Dendritic cell treated with granulocyte-macrophage colony-stimulating factor and Interleukin-4, amounts not matched to agents 40 ng/mL and 50 ng/mL, for 4 days (primary cell): ENCODE measurements at regions not wholly inside any gene's neighbourhood (a gene's known extent, or its start where the extent isn't known, plus 50 kb on each side); places are given as distances from the start of the nearest gene placed in this dataset.

Source experiments
- H3K27ac Mint-ChIP-seq: one replicate; pipeline ENCODE4 v1.8.0; 2022; ENCODE audit warnings: mild to moderate bottlenecking, mixed read lengths
- H3K27me3 Mint-ChIP-seq: one replicate; pipeline ENCODE4 v1.8.0; 2022; ENCODE audit warnings: mild to moderate bottlenecking, mixed read lengths
- H3K36me3 Mint-ChIP-seq: one replicate; pipeline ENCODE4 v1.8.0; 2022; ENCODE audit warnings: low read depth, mixed read lengths
- H3K4me1 Mint-ChIP-seq: one replicate; pipeline ENCODE4 v1.8.0; 2022; ENCODE audit warnings: low read depth, mixed read lengths
- H3K4me3 Mint-ChIP-seq: one replicate; pipeline ENCODE4 v1.8.0; 2022; ENCODE audit warnings: mild to moderate bottlenecking, moderate library complexity, mixed read lengths
- H3K9me3 Mint-ChIP-seq: one replicate; pipeline ENCODE4 v1.8.0; 2022; ENCODE audit warnings: mixed read lengths
- intact Hi-C: fragments of 100-400 bp; cut with micrococcal nuclease; formaldehyde crosslinking; loops from one replicate; pipeline ENCODE4 v1.15.0; 2022

DNA sequence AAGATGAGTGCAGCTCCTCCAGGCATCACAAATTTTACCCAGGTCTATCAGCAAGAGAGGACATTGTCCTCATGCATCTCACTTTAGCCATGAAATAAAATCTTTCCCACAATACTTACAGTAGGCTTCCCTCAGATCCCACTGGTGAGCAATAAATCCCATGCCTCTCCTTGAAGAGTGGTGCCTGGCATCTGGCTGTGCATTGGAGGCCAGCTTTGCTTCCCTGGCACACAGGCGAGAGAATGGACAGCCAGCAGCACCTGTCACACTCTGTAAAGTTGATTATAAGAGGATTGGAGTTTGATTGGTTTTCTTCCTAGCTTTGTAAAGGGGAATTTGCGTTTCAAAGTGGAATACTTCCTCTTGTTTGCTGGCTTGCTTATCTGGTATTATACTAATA, 1153.9 kb downstream of the AACS start:
- H3K4me3 Mint-ChIP-seq = no peak overlapping the region
- no peak overlapping the region for H3K27ac Mint-ChIP-seq
- H3K9me3 Mint-ChIP-seq = no peaks in the 10 kb centered on the region
- intact Hi-C loops = no loop called here
- H3K27me3 Mint-ChIP-seq = no peaks in the 10 kb centered on the region
- no peaks in the 10 kb centered on the region for H3K36me3 Mint-ChIP-seq
- no peaks in the 10 kb centered on the region for H3K4me1 Mint-ChIP-seq

DNA sequence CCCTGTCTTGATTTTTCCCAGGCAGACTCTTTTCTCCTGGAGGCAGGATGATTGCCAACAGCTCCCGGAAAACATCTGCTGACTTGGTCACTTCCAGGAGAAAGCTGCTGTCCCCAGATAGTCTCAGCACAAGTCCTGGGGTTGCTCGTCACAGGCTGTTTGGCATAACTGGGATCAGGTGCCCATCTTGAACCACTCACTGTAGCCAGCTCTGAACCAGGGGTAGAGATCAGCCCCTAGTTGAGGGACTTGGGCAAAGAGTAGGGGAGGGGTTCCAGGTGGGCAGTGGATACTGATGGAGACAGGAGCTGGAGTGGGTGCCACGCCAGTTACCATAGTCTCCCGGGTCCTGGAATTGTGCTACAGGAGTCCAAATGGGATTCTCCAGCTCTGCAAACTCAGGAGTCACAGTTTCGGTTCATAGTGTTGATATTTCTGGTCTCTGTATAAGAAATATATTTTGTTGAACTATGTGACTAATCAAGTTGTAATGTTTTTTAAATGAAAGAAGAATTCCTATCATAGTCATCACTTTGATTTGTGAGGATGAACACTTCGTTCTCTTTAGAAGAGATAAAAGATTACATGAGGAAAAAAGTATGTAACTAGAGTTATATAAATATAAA, 1154.5 kb downstream of the AACS start:
- intact Hi-C loops = no loop called here
- no peaks in the 10 kb centered on the region for H3K36me3 Mint-ChIP-seq
- no peak overlapping the region for H3K4me3 Mint-ChIP-seq
- no peak overlapping the region for H3K27ac Mint-ChIP-seq
- H3K27me3 Mint-ChIP-seq = no peaks in the 10 kb centered on the region
- no peaks in the 10 kb centered on the region for H3K9me3 Mint-ChIP-seq
- no peaks in the 10 kb centered on the region for H3K4me1 Mint-ChIP-seq

DNA sequence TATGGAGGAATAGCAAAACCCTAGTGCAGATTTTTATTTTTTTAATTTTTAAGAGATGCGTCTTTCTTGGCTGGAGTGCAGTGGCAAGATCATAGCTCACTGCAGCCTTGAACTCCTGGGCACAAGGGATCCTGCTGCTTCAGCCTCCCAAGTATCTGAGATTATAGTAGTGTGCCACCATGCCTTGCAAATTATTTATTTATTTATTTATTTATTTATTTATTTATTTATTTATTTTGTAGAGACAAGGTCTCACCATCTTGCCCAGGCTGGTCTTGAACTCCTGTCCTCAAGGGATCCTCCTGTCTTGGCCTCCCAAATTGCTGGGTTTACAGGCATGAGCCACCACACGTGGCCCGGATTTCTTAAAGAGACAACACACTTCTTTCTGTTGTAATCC, 1158.8 kb downstream of the AACS start:
- no peaks in the 10 kb centered on the region for H3K36me3 Mint-ChIP-seq
- intact Hi-C loops = no loop called here
- no peak overlapping the region for H3K27ac Mint-ChIP-seq
- no peak overlapping the region for H3K4me3 Mint-ChIP-seq
- no peaks in the 10 kb centered on the region for H3K4me1 Mint-ChIP-seq
- no peaks in the 10 kb centered on the region for H3K27me3 Mint-ChIP-seq
- peaks cover 18% of the 10 kb centered on the region for H3K9me3 Mint-ChIP-seq

DNA sequence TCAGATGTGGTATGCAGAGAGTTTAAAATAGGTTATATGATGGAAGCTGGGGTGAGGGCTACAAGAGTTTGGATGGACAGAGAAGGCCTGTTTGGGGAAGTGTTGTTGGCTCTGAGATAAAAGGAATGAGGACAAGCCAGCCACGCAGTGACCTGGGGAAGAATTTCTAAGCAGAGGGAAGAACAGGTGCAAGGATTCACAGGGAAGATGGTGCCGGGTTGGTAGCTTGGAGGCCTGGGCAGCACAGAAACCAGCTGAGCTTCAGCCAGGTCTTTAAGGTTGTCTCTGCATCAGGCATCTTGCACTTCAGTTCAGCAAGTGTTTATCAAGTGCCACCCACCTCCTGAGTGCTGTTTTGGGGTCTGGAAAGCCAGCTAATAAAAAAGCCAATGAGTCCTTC, 1163.7 kb downstream of the AACS start:
- Mint-ChIP-seq H3K4me1 (no peaks in the 10 kb centered on the region), H3K4me3 (no peak overlapping the region), H3K36me3 (no peaks in the 10 kb centered on the region), H3K9me3 (peaks cover 34% of the 10 kb centered on the region), H3K27ac (no peak overlapping the region), H3K27me3 (no peaks in the 10 kb centered on the region)
- intact Hi-C loops = no loop called here

DNA sequence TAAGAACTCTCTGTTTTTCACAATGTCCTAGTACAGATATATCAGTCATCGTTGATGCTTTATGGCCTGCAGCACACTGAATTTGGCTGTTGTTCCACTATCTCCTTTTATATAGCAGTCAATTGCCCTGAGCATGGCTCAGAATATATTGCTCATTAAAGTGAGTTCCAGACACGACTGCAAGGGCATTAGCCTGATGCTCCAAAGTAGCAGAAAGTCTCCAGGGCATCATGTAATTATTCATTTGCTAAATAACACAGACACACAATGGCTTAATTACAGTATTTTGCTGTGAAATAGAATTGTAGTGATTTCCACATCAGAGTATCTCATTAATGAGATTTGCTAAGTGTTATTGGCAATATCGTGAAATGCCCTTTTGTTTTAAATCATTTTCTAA, 1167.5 kb downstream of the AACS start:
- Mint-ChIP-seq H3K4me3 (no peak overlapping the region), H3K9me3 (peaks cover 23% of the 10 kb centered on the region), H3K4me1 (no peaks in the 10 kb centered on the region), H3K36me3 (no peaks in the 10 kb centered on the region), H3K27me3 (no peaks in the 10 kb centered on the region), H3K27ac (no peak overlapping the region)
- intact Hi-C loops = no loop called here

DNA sequence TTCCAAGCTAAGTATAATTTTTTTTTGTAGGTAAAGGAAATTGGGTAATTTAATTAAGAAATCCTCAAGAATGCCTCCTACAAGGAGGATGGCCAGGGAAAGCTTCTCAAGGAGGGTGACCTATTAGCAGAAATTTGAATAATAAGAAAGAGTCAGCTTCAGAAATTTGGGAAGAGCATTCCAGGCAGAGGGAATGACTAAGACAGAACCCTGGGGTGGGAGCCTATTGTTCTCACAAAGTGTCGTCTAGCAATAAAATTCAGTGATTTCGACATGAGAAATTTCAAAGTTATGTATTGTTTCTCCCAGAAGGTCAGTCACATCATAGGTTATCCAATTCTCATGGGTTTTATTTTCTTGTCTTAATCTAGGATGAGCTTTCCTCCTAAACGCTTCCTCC, 1168.4 kb downstream of the AACS start:
- no peaks in the 10 kb centered on the region for H3K27me3 Mint-ChIP-seq
- no peaks in the 10 kb centered on the region for H3K4me1 Mint-ChIP-seq
- no peak overlapping the region for H3K4me3 Mint-ChIP-seq
- no peaks in the 10 kb centered on the region for H3K36me3 Mint-ChIP-seq
- intact Hi-C loops = no loop called here
- H3K27ac Mint-ChIP-seq = no peak overlapping the region
- H3K9me3 Mint-ChIP-seq = peaks cover 26% of the 10 kb centered on the region

DNA sequence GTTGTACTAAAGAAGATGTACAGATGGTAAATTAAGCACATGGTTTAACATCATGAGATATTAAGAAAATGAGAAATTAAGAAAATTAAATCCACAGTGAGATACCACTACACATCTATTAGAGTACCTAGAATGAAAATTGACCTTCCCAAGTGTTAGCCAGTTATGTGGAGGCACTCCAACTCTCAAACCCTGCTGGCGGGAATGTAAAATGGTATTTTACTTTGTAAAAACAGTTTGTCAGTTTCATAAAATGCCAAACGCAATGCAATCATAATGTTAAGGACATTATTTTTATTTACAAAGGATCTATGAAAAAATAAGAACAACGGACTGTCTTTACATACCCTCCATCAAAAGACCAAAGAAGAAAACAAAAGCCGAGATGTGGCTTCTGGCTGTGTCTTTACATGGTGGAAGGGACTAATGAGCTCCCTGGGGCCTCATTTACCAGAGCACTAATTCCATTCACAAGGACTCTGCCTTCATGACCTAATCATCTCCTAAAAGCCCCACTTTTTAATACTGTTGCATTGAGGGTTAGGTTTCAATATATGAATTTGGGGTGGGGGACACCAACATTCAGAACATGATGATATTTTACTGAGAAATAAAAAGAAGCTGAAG, 1178.7 kb downstream of the AACS start:
- Mint-ChIP-seq H3K4me3 (no peak overlapping the region), H3K36me3 (no peaks in the 10 kb centered on the region), H3K27ac (no peak overlapping the region), H3K4me1 (no peaks in the 10 kb centered on the region), H3K9me3 (peaks cover 20% of the 10 kb centered on the region), H3K27me3 (no peaks in the 10 kb centered on the region)
- intact Hi-C loops = no loop called here

DNA sequence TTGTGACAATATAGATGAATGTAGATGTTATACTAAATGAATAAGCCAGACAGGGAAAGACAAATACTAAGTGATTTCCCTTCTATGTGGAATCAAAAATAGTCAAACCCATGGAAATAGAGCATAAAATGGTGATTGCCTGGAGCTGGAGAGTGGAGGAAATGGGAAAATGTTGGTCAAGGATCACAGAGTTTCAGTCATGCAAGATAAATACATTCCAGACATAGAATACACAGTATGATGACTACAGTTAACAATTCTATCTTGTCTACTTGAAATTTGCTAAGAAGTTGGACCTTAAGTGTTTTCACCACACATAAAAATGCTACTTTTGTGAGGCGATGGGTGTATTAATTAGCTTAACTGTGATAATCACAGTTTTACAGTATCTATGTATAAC, 1182.7 kb downstream of the AACS start:
- intact Hi-C loops = no loop called here
- Mint-ChIP-seq H3K4me3 (no peak overlapping the region), H3K27me3 (no peaks in the 10 kb centered on the region), H3K4me1 (no peaks in the 10 kb centered on the region), H3K9me3 (peaks cover 42% of the 10 kb centered on the region), H3K27ac (no peak overlapping the region), H3K36me3 (no peaks in the 10 kb centered on the region)

DNA sequence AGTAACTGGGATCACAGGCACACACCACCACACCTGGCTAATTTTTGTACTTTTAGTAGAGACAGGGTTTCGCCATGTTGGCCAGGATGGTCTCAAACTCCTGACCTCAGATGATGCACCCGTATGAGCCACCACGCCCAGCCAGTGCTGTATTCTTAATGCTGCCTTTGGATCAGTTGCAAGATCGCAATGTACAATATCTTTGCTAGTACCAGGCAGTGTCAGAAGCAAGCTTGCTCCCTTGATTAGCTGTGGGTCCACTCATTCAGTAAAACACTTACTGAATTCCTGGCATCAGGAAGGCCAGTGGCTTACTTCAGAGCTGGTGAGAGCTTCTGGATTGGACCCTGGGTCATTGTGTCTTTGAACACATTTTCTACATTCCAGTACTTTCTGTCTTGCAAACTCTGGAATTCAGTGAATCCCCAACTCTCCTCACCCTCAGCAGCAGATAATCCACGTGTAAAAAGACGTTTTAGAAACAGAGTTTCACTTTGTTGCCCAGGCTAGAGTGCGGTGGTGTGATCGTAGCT, 1183.7 kb downstream of the AACS start:
- Mint-ChIP-seq H3K9me3 (peaks cover 42% of the 10 kb centered on the region), H3K36me3 (no peaks in the 10 kb centered on the region), H3K27me3 (no peaks in the 10 kb centered on the region), H3K4me1 (no peaks in the 10 kb centered on the region), H3K27ac (no peak overlapping the region), H3K4me3 (no peak overlapping the region)
- intact Hi-C loops = no loop called here

DNA sequence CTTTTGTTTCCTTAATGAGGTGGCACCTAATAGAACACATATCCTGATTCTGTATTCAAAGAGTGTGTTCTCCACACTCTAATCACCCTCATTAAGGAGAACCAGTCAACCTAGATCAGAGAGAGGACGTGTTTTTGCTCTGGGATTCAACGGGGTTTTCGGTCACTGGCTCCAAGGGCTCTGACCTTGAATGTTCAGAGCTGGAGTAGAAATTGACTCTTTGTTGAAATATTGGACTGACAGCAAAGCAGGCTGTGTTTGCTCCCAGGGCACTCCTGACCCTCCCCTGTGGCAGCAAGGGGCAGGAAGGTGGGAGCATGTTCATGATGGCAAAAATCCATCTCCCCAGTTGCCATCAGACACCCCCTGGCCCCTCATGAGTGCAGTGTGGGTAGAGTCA, 1193.0 kb downstream of the AACS start:
- H3K36me3 Mint-ChIP-seq = no peaks in the 10 kb centered on the region
- peaks cover 15% of the 10 kb centered on the region for H3K9me3 Mint-ChIP-seq
- no peak overlapping the region for H3K4me3 Mint-ChIP-seq
- H3K4me1 Mint-ChIP-seq = no peaks in the 10 kb centered on the region
- intact Hi-C loops = no loop called here
- no peak overlapping the region for H3K27ac Mint-ChIP-seq
- H3K27me3 Mint-ChIP-seq = no peaks in the 10 kb centered on the region

DNA sequence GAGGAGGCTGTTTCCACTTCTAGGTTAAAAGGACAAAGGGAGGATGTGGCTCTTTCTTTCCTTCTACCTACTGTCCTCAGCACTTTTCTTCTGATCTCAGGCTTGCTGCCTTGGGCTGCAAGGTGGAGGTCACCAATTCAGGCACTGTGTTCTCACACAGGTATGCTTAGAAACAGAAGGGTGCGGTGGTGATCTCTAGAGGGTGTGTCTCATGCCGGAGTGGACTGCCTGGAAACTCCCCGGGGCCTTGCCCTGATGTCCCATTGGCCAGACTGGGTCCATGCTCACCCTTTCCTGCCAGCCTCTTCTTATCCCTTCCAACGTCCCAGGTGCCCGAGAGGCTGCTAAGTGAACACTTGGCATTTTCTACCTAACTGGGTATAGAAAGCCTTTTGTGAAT, 1197.6 kb downstream of the AACS start:
- intact Hi-C loops = no loop called here
- no peaks in the 10 kb centered on the region for H3K4me1 Mint-ChIP-seq
- no peak overlapping the region for H3K27ac Mint-ChIP-seq
- no peak overlapping the region for H3K4me3 Mint-ChIP-seq
- peaks cover 9% of the 10 kb centered on the region for H3K9me3 Mint-ChIP-seq
- H3K36me3 Mint-ChIP-seq = no peaks in the 10 kb centered on the region
- no peaks in the 10 kb centered on the region for H3K27me3 Mint-ChIP-seq

DNA sequence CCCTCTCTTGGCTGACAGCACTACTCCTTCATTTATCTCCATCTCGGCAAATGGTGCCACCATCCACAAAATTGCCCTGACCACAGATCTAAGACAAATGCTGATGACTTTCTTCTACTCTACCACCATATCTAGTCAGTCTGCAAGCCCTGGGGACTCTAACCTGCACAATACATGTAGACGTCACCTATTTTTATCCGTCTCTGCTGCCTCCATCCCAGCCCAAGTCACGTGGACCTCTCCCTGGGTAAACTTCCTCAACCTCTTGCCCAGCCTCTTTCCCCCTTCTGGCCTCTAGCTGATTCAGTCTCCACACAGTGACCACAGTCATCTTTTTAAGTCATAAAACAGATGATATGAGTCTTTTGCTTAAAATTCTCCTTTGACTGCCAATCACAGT, 1203.0 kb downstream of the AACS start:
- Mint-ChIP-seq H3K27ac (no peak overlapping the region), H3K36me3 (no peaks in the 10 kb centered on the region), H3K4me1 (no peaks in the 10 kb centered on the region), H3K9me3 (peaks cover 25% of the 10 kb centered on the region), H3K27me3 (no peaks in the 10 kb centered on the region), H3K4me3 (no peak overlapping the region)
- intact Hi-C loops = no loop called here

DNA sequence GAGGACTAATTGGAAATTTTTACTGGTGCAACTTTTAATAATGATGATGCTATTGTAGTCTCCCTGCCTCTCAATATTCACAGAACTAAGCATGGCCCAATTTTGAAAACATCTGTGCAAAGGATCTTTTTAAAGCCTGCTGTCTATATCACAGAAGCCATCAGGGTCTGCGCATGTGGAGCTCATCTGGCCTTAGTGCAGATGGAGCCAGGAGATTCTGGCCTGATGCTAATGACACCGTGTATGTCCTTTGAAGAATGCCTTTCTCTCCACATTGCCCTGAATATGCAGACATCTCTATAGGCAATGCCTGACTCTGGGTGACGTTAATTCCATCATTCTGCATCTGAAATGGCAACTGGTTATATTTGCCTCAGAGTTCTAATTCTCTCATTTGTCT, 1205.9 kb downstream of the AACS start:
- Mint-ChIP-seq H3K4me1 (no peaks in the 10 kb centered on the region), H3K27ac (no peak overlapping the region), H3K27me3 (no peaks in the 10 kb centered on the region), H3K9me3 (peaks cover 42% of the 10 kb centered on the region), H3K4me3 (no peak overlapping the region), H3K36me3 (no peaks in the 10 kb centered on the region)
- intact Hi-C loops = no loop called here

DNA sequence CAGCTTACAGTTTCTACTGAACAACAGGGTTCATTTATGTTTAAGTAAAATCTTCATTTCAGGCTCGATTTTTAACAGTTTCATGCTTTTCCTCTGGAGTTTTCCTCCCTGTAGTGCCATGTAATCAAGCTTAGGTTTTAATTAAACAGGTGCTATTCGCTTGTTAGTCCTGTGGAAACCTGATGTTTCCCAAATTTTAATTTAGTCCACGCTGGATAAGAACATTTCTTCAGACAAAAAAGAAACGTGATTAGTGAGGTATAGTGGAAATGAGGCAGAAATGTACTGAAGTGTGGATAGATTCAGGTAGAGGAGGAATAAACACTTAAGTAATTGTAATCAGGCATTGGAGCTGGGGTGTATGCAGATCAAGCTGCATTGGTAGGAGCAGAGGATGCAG, 1217.5 kb downstream of the AACS start:
- peaks cover 18% of the 10 kb centered on the region for H3K9me3 Mint-ChIP-seq
- no peak overlapping the region for H3K4me3 Mint-ChIP-seq
- H3K27ac Mint-ChIP-seq = no peak overlapping the region
- no peaks in the 10 kb centered on the region for H3K27me3 Mint-ChIP-seq
- no peaks in the 10 kb centered on the region for H3K36me3 Mint-ChIP-seq
- no peaks in the 10 kb centered on the region for H3K4me1 Mint-ChIP-seq
- intact Hi-C loops = no loop called here

DNA sequence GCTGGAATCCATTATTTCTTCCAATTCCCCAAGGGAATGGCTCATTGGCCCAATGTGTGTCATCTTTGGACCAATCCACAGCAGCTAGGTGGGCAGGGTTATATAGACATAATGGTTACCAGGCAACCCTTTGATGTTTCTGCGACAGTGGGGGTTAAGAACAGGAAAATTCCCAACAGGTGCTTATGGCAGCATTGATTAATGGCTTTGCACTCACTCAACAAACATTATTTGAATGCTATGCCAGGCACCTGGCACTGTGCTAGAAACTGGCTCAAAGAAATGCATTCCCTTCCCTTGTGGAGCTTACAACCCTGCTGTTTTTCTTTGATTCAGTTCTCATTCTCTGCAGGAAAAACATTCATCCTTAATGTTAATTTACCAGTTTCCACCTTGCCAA, 1221.0 kb downstream of the AACS start:
- no peak overlapping the region for H3K4me3 Mint-ChIP-seq
- H3K36me3 Mint-ChIP-seq = no peaks in the 10 kb centered on the region
- intact Hi-C loops = no loop called here
- H3K9me3 Mint-ChIP-seq = peaks cover 26% of the 10 kb centered on the region
- H3K27ac Mint-ChIP-seq = no peak overlapping the region
- no peaks in the 10 kb centered on the region for H3K27me3 Mint-ChIP-seq
- H3K4me1 Mint-ChIP-seq = no peaks in the 10 kb centered on the region
